GM23338 (cell line): ENCODE measurements at regions not wholly inside any gene's neighbourhood (a gene's known extent, or its start where the extent isn't known, plus 50 kb on each side); places are given as distances from the start of the nearest gene placed in this dataset.
A peak's percentile ranks its signal among the peaks of the same experiment; 100 is the strongest.

Experiments used
- ATAC-seq: fragments of 200-7000 bp; cut with Tn5 transposase; 3 replicates; pipeline ENCODE4 v1.9.1; 2020
- DNase-seq: peaks from one replicate; pipeline ENCODE4 v3.0.0-alpha.2; 2015; ENCODE audit warnings: low spot score
- H2AFZ ChIP-seq: fragments of 200-600 bp; sonication (generic); 2 replicates; pipeline ENCODE4 v1.8.0; 2016; ENCODE audit warnings: antibody characterized with exemption, mild to moderate bottlenecking, moderate library complexity
- H3F3A ChIP-seq: fragments of 200-600 bp; sonication (generic); replicated peaks from 2 replicates; pipeline ENCODE4 v1.8.0; 2017; ENCODE audit warnings: antibody characterized with exemption, mixed run types, low read depth
- H3K27ac ChIP-seq: fragments of 200-600 bp; sonication (generic); 2 replicates; pipeline ENCODE4 v1.6.1; 2016; ENCODE audit warnings: low read depth
- H3K27me3 ChIP-seq: fragments of 200-600 bp; sonication (generic); 2 replicates; pipeline ENCODE4 v1.8.0; 2016; ENCODE audit warnings: mild to moderate bottlenecking, mixed run types, moderate library complexity; ENCODE audit not compliant: insufficient read depth
- H3K36me3 ChIP-seq: fragments of 200-600 bp; sonication (generic); 2 replicates; pipeline ENCODE4 v1.8.0; 2016; ENCODE audit warnings: mild to moderate bottlenecking; ENCODE audit not compliant: insufficient read depth
- H3K4me1 ChIP-seq: fragments of 200-600 bp; sonication (generic); 2 replicates; pipeline ENCODE4 v1.8.0; 2016; ENCODE audit warnings: mild to moderate bottlenecking, moderate library complexity; ENCODE audit not compliant: insufficient read depth
- H3K4me2 ChIP-seq: fragments of 200-600 bp; sonication (generic); 2 replicates; pipeline ENCODE4 v1.7.1; 2017; ENCODE audit warnings: mixed run types
- H3K4me3 ChIP-seq: fragments of 200-600 bp; sonication (generic); 2 replicates; pipeline ENCODE4 v1.6.1; 2016; ENCODE audit warnings: mixed run types
- H3K79me2 ChIP-seq: fragments of 200-600 bp; sonication (generic); replicated peaks from 2 replicates; pipeline ENCODE4 v1.8.0; 2017; ENCODE audit warnings: mild to moderate bottlenecking; ENCODE audit not compliant: insufficient read depth
- H3K9me2 ChIP-seq: fragments of 200-600 bp; sonication (generic); 2 replicates; pipeline ENCODE4 v1.8.0; 2017; ENCODE audit not compliant: insufficient read depth
- H4K20me1 ChIP-seq: fragments of 200-600 bp; sonication (generic); replicated peaks from 2 replicates; pipeline ENCODE4 v1.8.0; 2017; ENCODE audit warnings: mild to moderate bottlenecking; ENCODE audit not compliant: insufficient read depth
- H3K27ac Mint-ChIP-seq: 2 replicates; pipeline ENCODE4 v1.8.0; 2020; ENCODE audit warnings: inconsistent platforms, mild to moderate bottlenecking, moderate library complexity, mixed read lengths
- H3K27me3 Mint-ChIP-seq: 3 replicates; pipeline ENCODE4 v1.8.0; 2022; ENCODE audit warnings: low read depth, mild to moderate bottlenecking, moderate library complexity, mixed read lengths, inconsistent platforms; ENCODE audit not compliant: insufficient read depth, poor library complexity
- H3K36me3 Mint-ChIP-seq: 3 replicates; pipeline ENCODE4 v1.8.0; 2021; ENCODE audit warnings: low read depth, mild to moderate bottlenecking, inconsistent platforms, moderate library complexity, mixed read lengths
- H3K4me1 Mint-ChIP-seq: 3 replicates; pipeline ENCODE4 v1.8.0; 2020; ENCODE audit warnings: mild to moderate bottlenecking, inconsistent platforms, mixed read lengths
- H3K4me3 Mint-ChIP-seq: 3 replicates; pipeline ENCODE4 v1.8.0; 2021; ENCODE audit warnings: moderate library complexity, mild to moderate bottlenecking, inconsistent platforms, mixed read lengths
- H3K9me3 Mint-ChIP-seq: 3 replicates; pipeline ENCODE4 v1.8.0; 2020; ENCODE audit warnings: moderate library complexity, mild to moderate bottlenecking, inconsistent platforms, mixed read lengths
- CREB1 ChIP-seq: fragments of 250-450 bp; sonication (Bioruptor Pico); IDR thresholded peaks from 2 replicates; pipeline ENCODE4 v1.5.0; 2020; ENCODE audit warnings: low read depth, mild to moderate bottlenecking, moderate library complexity
- CTCF ChIP-seq, 2 experiments: fragments of 200-600 bp in 1 of 2; sonication (generic) in 1 of 2; conservative IDR thresholded peaks; 2 replicates each; pipeline versions ENCODE4 v1.5.1 to v1.6.1; 2016 to 2017; ENCODE audit warnings: antibody characterized with exemption in 2 of 2, low read depth in 2 of 2, mild to moderate bottlenecking in 2 of 2, moderate library complexity in 1 of 2
- EZH2 ChIP-seq: fragments of 200-600 bp; sonication (generic); IDR thresholded peaks from one replicate; pipeline ENCODE4 v1.8.0; 2017; ENCODE audit warnings: antibody characterized with exemption, mild to moderate bottlenecking, low read depth; ENCODE audit not compliant: unreplicated experiment
- EZH2phosphoT487 ChIP-seq: fragments of 200-600 bp; sonication (generic); IDR thresholded peaks from one replicate; pipeline ENCODE4 v1.8.1; 2018; ENCODE audit warnings: antibody characterized with exemption; ENCODE audit not compliant: unreplicated experiment
- JUNB ChIP-seq: IDR thresholded peaks from one replicate; pipeline ENCODE4 v1.6.1; 2016; ENCODE audit warnings: antibody characterized with exemption; ENCODE audit not compliant: unreplicated experiment
- POLR2AphosphoS5 ChIP-seq: IDR thresholded peaks from 2 replicates; pipeline ENCODE4 v1.6.1; 2016; ENCODE audit warnings: antibody characterized with exemption, low read depth
- STAT1 ChIP-seq: IDR thresholded peaks from one replicate; pipeline ENCODE4 v1.6.1; 2016; ENCODE audit warnings: antibody characterized with exemption; ENCODE audit not compliant: unreplicated experiment
- ZNF462 ChIP-seq: fragments of 250-450 bp; sonication (Bioruptor Pico); IDR thresholded peaks from 2 replicates; pipeline ENCODE4 v1.5.0; 2020; ENCODE audit warnings: mild to moderate bottlenecking, moderate library complexity

GRCh38 chrX:100512471-100512870 lies 72.3 kb upstream of the TNMD start:
- no peaks in the 10 kb centered on the region for H4K20me1 ChIP-seq
- H3K4me3 ChIP-seq = no peak overlapping the region
- TF ChIP-seq POLR2AphosphoS5 (no peak), JUNB (no peak), EZH2phosphoT487 (no peak), EZH2 (no peak), STAT1 (no peak), CREB1 (CRISPR knock-in tag) (no peak), ZNF462 (CRISPR knock-in tag) (no peak), CTCF (conservative IDR thresholded peaks at IDR 0.05; ENCODE audit: low read depth in 2 of 2) (peak; percentile 44)
- Mint-ChIP-seq H3K9me3 (no peaks in the 10 kb centered on the region), H3K36me3 (no peaks in the 10 kb centered on the region), H3K4me1 (peaks cover 10% of the 10 kb centered on the region; the same call in 2 of the 3 replicates), H3K4me3 (no peak overlapping the region), H3K27ac (no peak overlapping the region), H3K27me3 (no peaks in the 10 kb centered on the region)
- no peaks in the 10 kb centered on the region for H3K27me3 ChIP-seq
- no peaks in the 10 kb centered on the region for H3F3A ChIP-seq
- H3K27ac ChIP-seq = no peak overlapping the region
- no peaks in the 10 kb centered on the region for H3K4me1 ChIP-seq
- ATAC-seq (no peak), DNase-seq (peak; percentile 32)
- no peaks in the 10 kb centered on the region for H3K79me2 ChIP-seq
- no peak overlapping the region for H2AFZ ChIP-seq
- no peak overlapping the region for H3K4me2 ChIP-seq
- H3K36me3 ChIP-seq = no peaks in the 10 kb centered on the region
- H3K9me2 ChIP-seq = no peaks in the 10 kb centered on the region
